ENCODE measurements at regions not wholly inside any gene's neighbourhood (a gene's known extent, or its start where the extent isn't known, plus 50 kb on each side); places are given as distances from the start of the nearest gene placed in this dataset.

DNA sequence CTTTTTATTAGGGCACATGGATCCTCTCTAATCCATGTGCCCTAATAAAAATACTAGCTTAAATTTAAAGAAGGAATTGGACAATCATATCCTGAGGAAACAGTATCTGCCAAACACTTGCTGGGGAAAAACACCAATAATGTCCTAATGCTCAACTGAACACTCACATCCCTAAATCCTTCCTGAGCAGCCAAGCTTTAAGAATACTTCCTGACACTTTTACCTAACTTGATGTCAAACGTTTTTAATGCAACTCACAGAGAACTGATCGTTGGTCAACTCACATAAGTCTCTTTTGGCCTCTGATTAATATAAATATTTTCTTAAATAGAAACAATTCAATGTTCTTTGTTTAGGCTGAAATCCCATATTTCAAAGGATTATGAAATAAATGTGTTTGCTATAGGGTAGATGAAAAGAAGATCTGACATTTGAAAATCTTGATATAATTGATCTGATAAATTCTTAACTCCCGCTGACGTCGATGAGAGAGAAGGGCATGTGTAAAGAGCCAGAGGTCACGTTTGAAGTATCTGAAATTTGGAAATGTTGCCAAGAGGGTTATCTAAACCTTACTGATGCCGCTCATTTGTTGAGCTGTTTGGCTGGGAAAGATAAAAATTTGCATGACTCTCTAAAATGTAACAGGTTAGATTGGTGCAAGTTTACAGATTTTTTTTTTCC is 122.8 kb upstream of the RHOBTB1 start:
- H3K4me3 ChIP-seq (ENCODE audit: low read depth, low read length), result no peak overlapping the region
- TF ChIP-seq, protein P1, sequence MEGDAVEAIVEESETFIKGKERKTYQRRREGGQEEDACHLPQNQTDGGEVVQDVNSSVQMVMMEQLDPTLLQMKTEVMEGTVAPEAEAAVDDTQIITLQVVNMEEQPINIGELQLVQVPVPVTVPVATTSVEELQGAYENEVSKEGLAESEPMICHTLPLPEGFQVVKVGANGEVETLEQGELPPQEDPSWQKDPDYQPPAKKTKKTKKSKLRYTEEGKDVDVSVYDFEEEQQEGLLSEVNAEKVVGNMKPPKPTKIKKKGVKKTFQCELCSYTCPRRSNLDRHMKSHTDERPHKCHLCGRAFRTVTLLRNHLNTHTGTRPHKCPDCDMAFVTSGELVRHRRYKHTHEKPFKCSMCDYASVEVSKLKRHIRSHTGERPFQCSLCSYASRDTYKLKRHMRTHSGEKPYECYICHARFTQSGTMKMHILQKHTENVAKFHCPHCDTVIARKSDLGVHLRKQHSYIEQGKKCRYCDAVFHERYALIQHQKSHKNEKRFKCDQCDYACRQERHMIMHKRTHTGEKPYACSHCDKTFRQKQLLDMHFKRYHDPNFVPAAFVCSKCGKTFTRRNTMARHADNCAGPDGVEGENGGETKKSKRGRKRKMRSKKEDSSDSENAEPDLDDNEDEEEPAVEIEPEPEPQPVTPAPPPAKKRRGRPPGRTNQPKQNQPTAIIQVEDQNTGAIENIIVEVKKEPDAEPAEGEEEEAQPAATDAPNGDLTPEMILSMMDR (conservative IDR thresholded peaks at IDR 0.05; ENCODE audit: low read depth, low read length), result no peak
- no peak for DNase-seq (ENCODE audit: low read depth)

DNA sequence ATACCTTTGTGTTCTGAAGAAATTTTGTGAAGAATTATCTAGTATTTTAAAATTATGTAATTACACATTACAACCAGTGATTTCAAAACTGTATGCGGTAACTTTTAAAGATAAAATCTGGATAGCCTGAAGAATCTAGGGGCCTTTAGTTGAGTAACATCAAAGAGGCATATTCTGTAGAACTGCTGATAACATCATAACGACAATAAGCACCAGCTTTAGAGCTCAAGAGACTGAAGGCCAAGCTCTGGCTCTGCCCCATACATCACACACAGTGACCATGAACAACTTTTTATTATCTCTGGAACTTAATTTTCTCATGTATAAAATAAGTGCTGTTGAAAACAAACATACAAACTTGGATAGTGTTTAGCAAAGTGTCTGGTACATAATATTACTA is 121.1 kb upstream of the RHOBTB1 start:
- TF ChIP-seq, protein P1 (conservative IDR thresholded peaks at IDR 0.05; ENCODE audit: low read depth, low read length), result no peak
- DNase-seq (ENCODE audit: low read depth), result no peak
- no peak overlapping the region for H3K4me3 ChIP-seq (ENCODE audit: low read depth, low read length)

DNA sequence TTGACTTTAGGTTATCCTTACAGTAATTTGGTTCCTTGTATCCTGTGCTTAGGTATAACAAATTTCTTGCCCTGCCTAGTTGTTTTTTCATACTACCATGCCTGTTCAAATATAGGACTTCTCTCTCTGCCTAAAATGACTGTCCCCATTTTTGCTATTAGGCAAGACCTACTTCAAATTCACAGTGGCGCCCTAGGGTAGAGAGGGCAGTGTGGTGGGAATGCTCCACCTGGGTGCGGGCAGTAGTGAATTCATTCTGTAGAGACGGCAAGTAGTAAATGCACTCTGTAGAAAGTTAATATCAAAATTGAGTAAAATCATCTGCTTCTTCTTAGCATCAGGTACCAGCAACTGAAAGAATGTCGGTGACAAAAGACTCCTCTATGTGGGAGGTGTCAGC is 120.4 kb upstream of the RHOBTB1 start:
- H3K4me3 ChIP-seq (ENCODE audit: low read depth, low read length), result no peak overlapping the region
- TF ChIP-seq, protein P1 (conservative IDR thresholded peaks at IDR 0.05; ENCODE audit: low read depth, low read length), result no peak
- no peak for DNase-seq (ENCODE audit: low read depth)

DNA sequence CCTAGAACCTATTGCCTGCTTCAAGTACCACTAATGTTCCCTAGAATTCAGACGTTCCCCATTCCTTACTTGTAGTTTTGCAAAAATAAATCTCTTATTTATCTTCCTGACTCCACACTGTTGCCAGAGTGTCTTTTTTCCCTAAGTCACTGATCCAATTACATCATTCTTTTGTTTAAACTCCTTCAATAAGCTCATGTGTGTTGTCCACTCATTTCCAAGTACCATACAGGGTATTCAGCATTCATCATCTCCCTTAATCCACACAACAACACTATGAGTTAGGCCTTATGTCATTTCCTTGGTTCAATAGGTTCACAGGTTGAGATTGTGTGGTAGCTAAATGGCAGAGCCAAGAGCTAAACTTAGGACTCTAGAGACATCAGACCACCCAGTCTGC is 119.9 kb upstream of the RHOBTB1 start:
- DNase-seq (ENCODE audit: low read depth), result no peak
- TF ChIP-seq, protein P1 (conservative IDR thresholded peaks at IDR 0.05; ENCODE audit: low read depth, low read length), result no peak
- H3K4me3 ChIP-seq (ENCODE audit: low read depth, low read length), result no peak overlapping the region

DNA sequence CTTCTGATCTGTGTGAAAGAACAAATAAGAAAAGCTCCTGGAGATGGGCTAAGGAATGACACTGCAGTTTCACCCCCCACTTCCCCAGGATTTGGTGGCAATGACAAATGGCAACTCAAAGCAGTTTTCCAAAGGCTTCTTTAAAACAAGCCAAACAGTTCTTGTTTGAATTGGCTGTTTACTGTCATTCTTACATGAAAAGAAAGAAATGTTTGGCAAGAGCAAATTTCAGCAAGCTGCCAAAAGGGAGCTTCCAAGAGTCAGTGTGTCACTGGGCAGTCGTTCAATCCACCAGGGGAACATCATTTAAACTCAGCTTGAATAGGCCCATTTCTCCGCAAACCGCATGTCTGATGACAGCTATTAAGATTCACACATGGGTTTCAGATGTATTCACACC is 119.0 kb upstream of the RHOBTB1 start:
- TF ChIP-seq, protein P1 (conservative IDR thresholded peaks at IDR 0.05; ENCODE audit: low read depth, low read length), result no peak
- peak; percentile 25 for DNase-seq (ENCODE audit: low read depth)
- H3K4me3 ChIP-seq (ENCODE audit: low read depth, low read length), result no peak overlapping the region

DNA sequence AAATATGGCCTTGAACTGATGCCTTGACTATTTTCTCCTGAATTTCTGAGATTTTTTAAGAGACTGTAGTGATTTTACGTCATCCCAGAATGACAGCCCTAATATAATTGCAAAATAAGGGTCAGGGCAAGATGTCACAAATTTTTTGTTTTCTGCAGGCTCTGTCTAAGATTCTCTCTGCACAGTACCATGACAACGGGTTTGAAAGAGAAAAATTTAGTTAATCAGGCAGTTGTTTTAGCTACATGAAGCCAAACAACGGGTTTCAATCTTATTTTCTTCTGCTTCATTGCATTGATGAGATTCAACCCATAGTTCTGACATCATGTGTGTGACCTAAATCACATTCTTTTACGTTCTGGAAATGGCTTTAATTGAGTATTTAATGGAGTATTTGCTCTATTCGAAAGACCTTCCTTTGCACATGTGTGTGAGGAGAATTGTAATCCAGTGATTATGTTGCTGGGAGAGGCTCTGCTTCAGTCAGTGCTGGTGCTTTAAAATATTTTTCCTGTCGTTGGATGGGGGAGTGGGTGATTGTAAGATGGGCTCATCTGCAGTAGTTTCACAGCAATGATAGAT is 118.0 kb upstream of the RHOBTB1 start:
- TF ChIP-seq, protein P1 (conservative IDR thresholded peaks at IDR 0.05; ENCODE audit: low read depth, low read length), result no peak
- H3K4me3 ChIP-seq (ENCODE audit: low read depth, low read length), result no peak overlapping the region
- DNase-seq (ENCODE audit: low read depth), result no peak

DNA sequence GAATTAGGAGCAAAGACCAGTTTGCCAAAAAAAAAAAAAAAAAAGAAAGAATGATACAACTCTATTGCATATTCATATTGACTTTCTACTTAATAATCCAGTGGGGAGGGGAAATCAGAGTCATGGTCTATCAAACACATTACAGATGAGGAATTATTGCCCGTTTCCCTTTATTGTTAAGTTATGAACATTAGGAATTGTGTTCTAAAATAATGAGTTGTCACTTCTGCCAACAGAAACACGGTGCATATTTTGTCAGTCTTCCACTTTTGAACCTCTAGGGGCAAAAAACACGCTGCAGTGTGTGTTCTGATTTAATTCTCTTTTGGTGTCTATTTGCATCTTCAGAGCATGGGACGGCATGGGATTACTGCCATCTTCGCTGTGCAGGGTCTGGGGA is 115.7 kb upstream of the RHOBTB1 start:
- H3K4me3 ChIP-seq (ENCODE audit: low read depth, low read length), result no peak overlapping the region
- TF ChIP-seq, protein P1 (conservative IDR thresholded peaks at IDR 0.05; ENCODE audit: low read depth, low read length), result no peak
- DNase-seq (ENCODE audit: low read depth), result no peak

All from choroid plexus epithelial cell (primary cell).